ENCODE measurements at regions not wholly inside any gene's neighbourhood (a gene's known extent, or its start where the extent isn't known, plus 50 kb on each side); places are given as distances from the start of the nearest gene placed in this dataset.

- Histone ChIP-seq H3K36me3 (ENCODE audit: insufficient read depth, low read length) (no peaks in the 10 kb centered on the region), H2AFZ (ENCODE audit: low read length) (no peak overlapping the region), H3K4me1 (ENCODE audit: insufficient read depth, low read length, poor library complexity, severe bottlenecking) (no peaks in the 10 kb centered on the region), H3K27ac (ENCODE audit: low read depth, low read length, poor library complexity, severe bottlenecking) (no peak overlapping the region), H3K9me3 (ENCODE audit: low read length) (no peaks in the 10 kb centered on the region), H4K20me1 (ENCODE audit: insufficient read depth, low read length) (no peaks in the 10 kb centered on the region), H3K4me3 (ENCODE audit: low read depth, low read length, poor library complexity, severe bottlenecking) (no peak overlapping the region), H3K79me2 (ENCODE audit: insufficient read depth, low read depth, low read length) (no peaks in the 10 kb centered on the region), H3K4me2 (ENCODE audit: low read length) (no peak overlapping the region), H3K9me2 (ENCODE audit: insufficient read depth, low read length) (no peaks in the 10 kb centered on the region)
- ChIA-PET POLR2A (no interaction called here), CTCF (ENCODE audit: unreplicated experiment) (no interaction called here)
- DNase-seq (ENCODE audit: low spot score) = no peak
- BruUV-seq (replicated peaks) = no TSS peak
- intact Hi-C loops (cut with micrococcal nuclease; ENCODE audit: unreplicated experiment) = no loop called here
- no peak for TF ChIP-seq CTCF (conservative IDR thresholded peaks at IDR 0.05; ENCODE audit: low read length)
- TF ChIP-seq EZH2phosphoT487 (IDR thresholded peaks at IDR 0.05; ENCODE audit: borderline replicate concordance, low read depth, low read length) = no peak
Measured at GRCh38 chr12:112598626-112599025, 179.9 kb downstream of the PTPN11 start.

GRCh38 chr12:112599871-112600270, 181.1 kb downstream of the PTPN11 start:
- no TSS peak for BruUV-seq (replicated peaks)
- H3K79me2 ChIP-seq (ENCODE audit: insufficient read depth, low read depth, low read length) = no peaks in the 10 kb centered on the region
- intact Hi-C loops (cut with micrococcal nuclease; ENCODE audit: unreplicated experiment) = no loop called here
- no peaks in the 10 kb centered on the region for H3K9me2 ChIP-seq (ENCODE audit: insufficient read depth, low read length)
- H3K9me3 ChIP-seq (ENCODE audit: low read length) = no peaks in the 10 kb centered on the region
- H3K4me3 ChIP-seq (ENCODE audit: low read depth, low read length, poor library complexity, severe bottlenecking) = no peak overlapping the region
- no peaks in the 10 kb centered on the region for H3K4me1 ChIP-seq (ENCODE audit: insufficient read depth, low read length, poor library complexity, severe bottlenecking)
- no peaks in the 10 kb centered on the region for H4K20me1 ChIP-seq (ENCODE audit: insufficient read depth, low read length)
- H2AFZ ChIP-seq (ENCODE audit: low read length) = no peak overlapping the region
- DNase-seq (ENCODE audit: low spot score) = no peak
- TF ChIP-seq EZH2phosphoT487 (IDR thresholded peaks at IDR 0.05; ENCODE audit: borderline replicate concordance, low read depth, low read length) (no peak), CTCF (conservative IDR thresholded peaks at IDR 0.05; ENCODE audit: low read length) (no peak)
- ChIA-PET POLR2A (no interaction called here), CTCF (ENCODE audit: unreplicated experiment) (no interaction called here)
- no peaks in the 10 kb centered on the region for H3K36me3 ChIP-seq (ENCODE audit: insufficient read depth, low read length)
- no peak overlapping the region for H3K4me2 ChIP-seq (ENCODE audit: low read length)
- H3K27ac ChIP-seq (ENCODE audit: low read depth, low read length, poor library complexity, severe bottlenecking) = no peak overlapping the region

- Histone ChIP-seq H3K4me3 (ENCODE audit: low read depth, low read length, poor library complexity, severe bottlenecking) (no peak overlapping the region), H3K4me1 (ENCODE audit: insufficient read depth, low read length, poor library complexity, severe bottlenecking) (no peaks in the 10 kb centered on the region), H3K79me2 (ENCODE audit: insufficient read depth, low read depth, low read length) (no peaks in the 10 kb centered on the region), H3K9me2 (ENCODE audit: insufficient read depth, low read length) (no peaks in the 10 kb centered on the region), H3K4me2 (ENCODE audit: low read length) (no peak overlapping the region), H2AFZ (ENCODE audit: low read length) (no peak overlapping the region), H3K9me3 (ENCODE audit: low read length) (no peaks in the 10 kb centered on the region), H3K36me3 (ENCODE audit: insufficient read depth, low read length) (no peaks in the 10 kb centered on the region), H4K20me1 (ENCODE audit: insufficient read depth, low read length) (no peaks in the 10 kb centered on the region), H3K27ac (ENCODE audit: low read depth, low read length, poor library complexity, severe bottlenecking) (no peak overlapping the region)
- no peak for DNase-seq (ENCODE audit: low spot score)
- ChIA-PET CTCF (ENCODE audit: unreplicated experiment) (no interaction called here), POLR2A (no interaction called here)
- BruUV-seq (replicated peaks) = no TSS peak
- intact Hi-C loops (cut with micrococcal nuclease; ENCODE audit: unreplicated experiment) = no loop called here
- TF ChIP-seq CTCF (conservative IDR thresholded peaks at IDR 0.05; ENCODE audit: low read length) = no peak
- no peak for TF ChIP-seq EZH2phosphoT487 (IDR thresholded peaks at IDR 0.05; ENCODE audit: borderline replicate concordance, low read depth, low read length)
Measured at GRCh38 chr12:112602150-112602549, 183.4 kb downstream of the PTPN11 start.
